Naive thymus-derived CD8-positive, alpha-beta T cell (primary cell): ENCODE measurements at regions not wholly inside any gene's neighbourhood (a gene's known extent, or its start where the extent isn't known, plus 50 kb on each side); places are given as distances from the start of the nearest gene placed in this dataset.
A peak's percentile ranks its signal among the peaks of the same experiment; 100 is the strongest.

Experiments
- ATAC-seq, 2 donors: fragments of 150-1000 bp; cut with Tn5 transposase in 1 of 2; sonication (Bioruptor Pico), chemical (Tn5 transposase) in 1 of 2; 1 replicate in 1 of 2; 2 replicates in 1 of 2; pipeline ENCODE4 v1.10.0; 2021; ENCODE audit warnings: mild to moderate bottlenecking in 2 of 2, moderate library complexity in 2 of 2
- POLR2A ChIA-PET: fragments of 350-600 bp; sonication (Branson Sonifier 250); formaldehyde crosslinking; loops from one replicate; lab custom pipeline; 2021; ENCODE audit warnings: antibody characterized with exemption; lab: Charles Lee
- DNase-seq, 10 donors: peaks; one replicate each; pipeline versions ENCODE4 v3.0.0 to v3.0.0-alpha.2; 2020 to 2022
- H3K27ac Mint-ChIP-seq, 10 donors: one replicate each; pipeline ENCODE4 v1.8.0; 2020 to 2022; ENCODE audit warnings: mild to moderate bottlenecking in 10 of 10, mixed read lengths in 10 of 10, moderate library complexity in 4 of 10, inconsistent platforms in 1 of 10
- H3K27me3 Mint-ChIP-seq, 5 donors: one replicate each; pipeline ENCODE4 v1.8.0; 2021 to 2022; ENCODE audit warnings: mixed read lengths in 5 of 5
- H3K36me3 Mint-ChIP-seq, 3 donors: one replicate each; pipeline ENCODE4 v1.8.0; 2020 to 2022; ENCODE audit warnings: mixed read lengths in 3 of 3, mild to moderate bottlenecking in 2 of 3, inconsistent platforms in 1 of 3
- H3K4me1 Mint-ChIP-seq, 4 donors: one replicate each; pipeline ENCODE4 v1.8.0; 2021 to 2022; ENCODE audit warnings: mixed read lengths in 4 of 4
- H3K4me3 Mint-ChIP-seq, 10 donors: one replicate each; pipeline ENCODE4 v1.8.0; 2020 to 2022; ENCODE audit warnings: mild to moderate bottlenecking in 10 of 10, mixed read lengths in 10 of 10, moderate library complexity in 6 of 10, inconsistent platforms in 1 of 10
- H3K9me3 Mint-ChIP-seq, 9 donors: one replicate each; pipeline ENCODE4 v1.8.0; 2020 to 2022; ENCODE audit warnings: mixed read lengths in 9 of 9, mild to moderate bottlenecking in 3 of 9, inconsistent platforms in 1 of 9, moderate library complexity in 1 of 9

DNA sequence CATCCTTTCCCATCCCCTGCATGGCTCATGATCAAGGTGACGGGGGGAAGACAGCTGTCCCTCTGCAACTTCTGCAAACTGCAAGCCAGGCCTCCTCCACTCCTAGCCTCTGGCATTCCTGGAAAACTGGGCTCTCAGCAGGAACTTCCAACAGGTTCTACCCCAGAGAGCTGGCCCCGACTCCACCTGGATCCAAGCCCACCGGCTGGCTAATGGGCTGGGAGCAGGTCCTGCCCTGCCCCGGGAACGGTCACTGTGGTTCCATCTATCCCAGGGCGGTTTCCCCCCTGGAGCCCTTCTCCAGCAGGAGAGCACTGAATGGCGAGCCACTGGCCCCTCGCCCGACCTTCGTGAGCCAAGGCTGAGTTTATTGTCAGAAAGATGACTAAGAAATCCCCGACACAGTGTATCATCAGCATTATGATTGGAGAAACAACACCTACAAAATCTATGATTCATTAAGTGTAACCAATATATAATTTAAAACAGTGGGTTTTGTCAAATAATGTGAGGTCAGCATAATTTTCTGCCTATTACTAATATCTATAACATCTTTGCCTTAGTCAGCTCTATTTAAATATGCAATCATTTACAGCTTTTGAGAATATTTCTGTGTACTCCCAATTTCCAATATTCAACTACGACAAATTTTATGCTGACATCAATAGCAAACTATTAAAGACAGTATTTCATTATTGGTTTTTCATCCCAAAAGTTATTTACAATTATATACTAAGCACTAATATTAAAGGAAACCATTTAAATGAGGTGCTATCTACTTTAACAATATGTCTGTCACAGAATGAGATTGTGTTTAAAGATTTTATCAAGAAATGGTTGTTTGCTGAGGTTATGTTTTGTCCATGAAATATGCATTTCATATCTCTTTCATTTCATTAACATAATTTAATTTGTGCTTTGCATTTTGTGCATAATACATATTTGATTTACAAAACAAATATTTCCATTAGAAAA is 133.0 kb downstream of the URI1 start:
- ATAC-seq: no peak
- Mint-ChIP-seq H3K9me3 (peaks cover 0 to 3% (median 0%) of the 10 kb centered on the region in 9 donors), H3K27ac (no peak overlapping the region), H3K4me1 (no peaks in the 10 kb centered on the region), H3K36me3 (no peaks in the 10 kb centered on the region), H3K4me3 (no peak overlapping the region), H3K27me3 (peaks cover 2 to 14% (median 3%) of the 10 kb centered on the region in 5 donors)
- POLR2A ChIA-PET: no interaction called here
- peak in 1 of 10 donors; percentile 45 for DNase-seq

DNA sequence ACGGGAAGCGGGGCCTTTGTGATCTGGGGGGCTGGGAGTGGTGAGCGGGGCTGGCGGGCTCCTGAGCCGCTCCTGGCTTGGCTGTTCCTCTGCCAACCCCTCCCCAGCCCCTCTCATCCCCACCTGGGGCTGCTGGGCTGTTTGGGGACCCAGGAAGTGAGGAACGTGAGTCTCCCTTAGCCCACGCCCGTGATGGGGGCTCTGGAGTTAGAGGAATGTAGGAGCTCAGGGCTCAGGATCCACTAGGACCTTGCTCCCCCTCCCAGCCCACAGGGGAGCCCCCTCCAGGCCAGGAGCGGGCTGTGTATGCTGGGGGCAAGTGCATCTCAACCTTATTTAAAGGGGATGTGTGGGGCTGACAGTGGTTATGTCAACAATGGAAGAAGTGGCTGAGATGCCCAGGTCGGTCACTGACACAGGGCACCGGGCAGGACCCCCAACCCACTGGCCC is 134.1 kb downstream of the URI1 start:
- no peak for DNase-seq
- Mint-ChIP-seq H3K27ac (no peak overlapping the region), H3K4me1 (no peaks in the 10 kb centered on the region), H3K27me3 (peaks cover 2 to 24% (median 3%) of the 10 kb centered on the region in 5 donors), H3K9me3 (peaks cover 0 to 3% (median 0%) of the 10 kb centered on the region in 9 donors), H3K4me3 (no peak overlapping the region), H3K36me3 (no peaks in the 10 kb centered on the region)
- POLR2A ChIA-PET: no interaction called here
- no peak for ATAC-seq

DNA sequence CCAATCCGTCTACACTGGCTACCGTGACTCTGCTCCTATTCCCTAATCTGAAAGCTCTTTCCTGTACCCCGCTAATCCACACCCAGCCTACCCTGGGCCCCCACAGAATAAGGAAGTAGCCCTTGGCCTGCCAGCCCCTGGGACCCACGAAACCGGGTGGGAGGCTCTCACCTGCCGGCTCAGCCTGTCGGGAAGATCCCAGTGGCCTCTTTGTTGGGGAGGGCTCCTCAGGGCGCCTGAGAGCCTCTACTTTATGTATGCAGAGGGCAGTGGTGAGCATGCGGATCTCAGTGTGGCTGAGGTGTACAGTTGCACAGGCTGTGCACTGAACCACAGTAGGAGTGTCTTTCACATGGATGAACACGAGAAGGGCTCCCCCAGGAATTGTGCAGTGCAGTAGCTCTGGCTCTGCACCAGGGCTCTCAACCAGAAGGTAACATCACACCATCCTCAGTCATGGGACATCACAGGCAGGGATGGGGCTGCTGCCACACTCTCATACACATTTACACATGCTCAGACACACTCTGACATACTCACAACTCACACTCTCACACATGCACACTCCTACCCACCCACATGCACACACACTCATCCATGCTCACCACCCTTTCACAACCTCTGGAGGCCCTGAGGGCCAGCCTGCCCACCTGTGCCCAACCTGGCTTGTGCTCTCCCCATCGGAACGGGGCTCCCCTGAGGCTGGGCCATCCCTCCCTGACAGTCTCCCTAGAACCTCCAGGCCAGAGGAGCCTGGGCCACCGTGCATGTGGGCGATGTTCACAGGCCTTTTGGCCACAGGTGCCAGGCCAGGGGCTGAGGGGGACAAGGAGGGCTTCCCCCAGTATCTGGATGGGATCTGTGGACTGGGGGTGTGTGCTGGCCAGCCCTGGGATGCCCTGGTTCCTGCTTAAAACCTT is 135.0 kb downstream of the URI1 start:
- Mint-ChIP-seq H3K27me3 (peaks cover 3 to 33% (median 8%) of the 10 kb centered on the region in 5 donors), H3K4me3 (no peak overlapping the region), H3K36me3 (no peaks in the 10 kb centered on the region), H3K4me1 (no peaks in the 10 kb centered on the region), H3K27ac (no peak overlapping the region), H3K9me3 (peaks cover 0 to 7% (median 0%) of the 10 kb centered on the region in 9 donors)
- peak in 1 of 10 donors; percentile 53 for DNase-seq
- ATAC-seq: no peak
- POLR2A ChIA-PET: no interaction called here

DNA sequence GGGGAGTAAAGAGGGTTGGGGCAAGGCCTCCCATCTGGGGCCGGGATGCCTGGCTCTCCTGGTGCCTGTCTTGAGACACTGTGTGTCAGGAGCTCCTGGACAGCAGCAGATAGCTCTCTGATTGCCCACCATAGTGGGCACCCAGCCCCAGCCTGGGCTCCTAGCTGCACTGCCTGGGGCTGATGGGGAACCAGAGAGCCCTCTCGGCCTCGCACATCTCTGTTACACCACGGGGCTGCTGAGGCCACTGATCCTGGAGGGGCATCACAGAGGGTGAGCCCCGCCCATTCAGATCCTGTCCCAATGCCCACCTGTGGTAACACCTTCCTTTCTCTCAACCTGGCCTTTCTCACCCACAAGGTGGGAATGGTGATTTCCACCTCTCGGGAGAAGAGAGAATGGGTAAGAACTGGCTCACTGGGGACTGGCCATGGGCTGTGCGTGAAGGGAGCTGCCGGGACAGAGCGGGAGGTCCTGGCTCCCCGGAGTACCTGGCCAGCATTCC is 135.9 kb downstream of the URI1 start:
- Mint-ChIP-seq H3K27me3 (peaks cover 3 to 42% (median 14%) of the 10 kb centered on the region in 5 donors), H3K4me3 (no peak overlapping the region), H3K9me3 (peaks cover 0 to 7% (median 0%) of the 10 kb centered on the region in 9 donors), H3K4me1 (no peaks in the 10 kb centered on the region), H3K27ac (no peak overlapping the region), H3K36me3 (no peaks in the 10 kb centered on the region)
- POLR2A ChIA-PET: no interaction called here
- DNase-seq (peak in 1 of 10 donors; percentile 9), ATAC-seq (no peak)

DNA sequence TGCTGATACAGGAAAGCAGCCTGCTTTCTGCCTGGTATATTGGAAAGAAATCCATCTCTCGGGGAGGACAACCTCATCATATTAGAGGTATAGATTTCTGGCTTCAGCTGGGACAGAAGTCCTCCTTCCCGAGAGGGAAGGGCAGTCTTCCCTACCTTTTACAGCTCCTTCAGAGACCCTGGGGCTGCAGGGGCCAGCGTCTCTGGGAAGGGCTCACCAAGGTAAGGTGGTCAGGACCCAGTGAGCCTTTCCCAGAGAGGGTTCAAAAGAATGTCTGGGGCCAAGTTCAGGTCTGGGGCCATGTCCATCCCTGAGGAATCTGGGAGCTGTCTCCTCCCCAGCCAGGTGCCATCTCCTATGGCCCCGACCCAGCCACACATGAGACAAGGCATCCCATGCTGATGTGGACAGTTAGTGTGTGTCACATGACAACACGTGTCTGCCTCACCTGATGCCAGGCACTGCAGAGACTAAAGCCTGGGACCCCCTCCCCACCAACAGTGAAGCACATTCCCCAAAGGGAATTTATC is 136.4 kb downstream of the URI1 start:
- peaks cover 0 to 7% (median 0%) of the 10 kb centered on the region in 9 donors for H3K9me3 Mint-ChIP-seq
- no peaks in the 10 kb centered on the region for H3K4me1 Mint-ChIP-seq
- H3K4me3 Mint-ChIP-seq: no peak overlapping the region
- DNase-seq (peak in 1 of 10 donors; percentile 7), ATAC-seq (no peak)
- H3K27me3 Mint-ChIP-seq: peaks cover 3 to 43% (median 14%) of the 10 kb centered on the region in 5 donors
- no peak overlapping the region for H3K27ac Mint-ChIP-seq
- no peaks in the 10 kb centered on the region for H3K36me3 Mint-ChIP-seq
- POLR2A ChIA-PET: no interaction called here

DNA sequence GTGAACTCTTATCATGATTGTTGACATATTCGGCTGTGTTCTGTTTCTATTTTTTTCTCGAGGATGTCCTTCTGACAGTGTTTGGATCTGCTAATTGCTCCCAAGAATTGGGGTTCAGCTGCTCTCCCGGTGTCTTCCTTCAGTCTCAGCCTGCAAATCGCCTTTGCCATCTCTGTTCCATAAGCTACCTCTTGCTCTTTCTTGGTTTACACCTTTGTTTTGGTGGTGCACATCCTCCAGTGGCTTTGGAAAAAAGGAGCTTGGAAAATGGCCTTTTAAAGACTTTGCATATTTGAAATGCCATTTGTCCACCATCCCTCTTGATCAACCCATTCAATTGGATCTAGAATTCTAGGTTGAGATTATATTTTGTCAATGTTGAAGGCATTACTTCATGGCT is 137.2 kb downstream of the URI1 start:
- H3K36me3 Mint-ChIP-seq: no peaks in the 10 kb centered on the region
- H3K4me1 Mint-ChIP-seq: no peaks in the 10 kb centered on the region
- H3K9me3 Mint-ChIP-seq: peaks cover 0 to 7% (median 0%) of the 10 kb centered on the region in 9 donors
- POLR2A ChIA-PET: no interaction called here
- H3K27ac Mint-ChIP-seq: no peak overlapping the region
- DNase-seq: no peak
- H3K4me3 Mint-ChIP-seq: no peak overlapping the region
- peaks cover 3 to 43% (median 14%) of the 10 kb centered on the region in 5 donors for H3K27me3 Mint-ChIP-seq
- no peak for ATAC-seq

- peaks cover 3 to 43% (median 12%) of the 10 kb centered on the region in 5 donors for H3K27me3 Mint-ChIP-seq
- H3K36me3 Mint-ChIP-seq: no peaks in the 10 kb centered on the region
- DNase-seq (peak in 1 of 10 donors; percentile 28), ATAC-seq (no peak)
- no peak overlapping the region for H3K27ac Mint-ChIP-seq
- POLR2A ChIA-PET: no interaction called here
- no peak overlapping the region for H3K4me3 Mint-ChIP-seq
- peaks cover 0 to 7% (median 0%) of the 10 kb centered on the region in 9 donors for H3K9me3 Mint-ChIP-seq
- peaks cover 0 to 8% (median under 1%) of the 10 kb centered on the region in 4 donors for H3K4me1 Mint-ChIP-seq
Measured at GRCh38 chr19:30082168-30082567, 140.1 kb downstream of the URI1 start.

DNA sequence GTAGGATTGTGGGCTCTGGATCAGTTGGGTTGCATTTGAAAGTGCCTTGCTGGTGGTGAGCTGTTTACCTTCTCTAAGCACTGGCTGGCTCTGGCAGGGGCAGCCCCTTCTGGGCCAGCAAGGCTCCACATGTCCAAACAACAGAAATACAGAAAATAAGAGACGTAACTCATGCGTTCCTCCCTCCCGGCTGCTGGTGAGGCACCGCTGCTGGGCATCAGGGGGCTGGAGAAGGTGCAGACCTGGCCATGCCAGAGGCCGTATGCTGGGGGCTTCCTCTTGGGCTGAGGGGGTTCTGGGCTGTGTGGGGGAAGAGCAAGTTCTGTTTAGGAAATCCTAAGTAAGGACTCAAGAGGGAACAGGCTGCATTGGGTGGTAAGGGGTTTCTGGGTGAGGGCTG is 140.6 kb downstream of the URI1 start:
- DNase-seq (peak in 1 of 10 donors; percentile 23), ATAC-seq (no peak)
- peaks cover 0 to 7% (median 0%) of the 10 kb centered on the region in 9 donors for H3K9me3 Mint-ChIP-seq
- no peak overlapping the region for H3K27ac Mint-ChIP-seq
- peaks cover 3 to 43% (median 12%) of the 10 kb centered on the region in 5 donors for H3K27me3 Mint-ChIP-seq
- POLR2A ChIA-PET: no interaction called here
- H3K4me3 Mint-ChIP-seq: no peak overlapping the region
- peaks cover 0 to 8% (median under 1%) of the 10 kb centered on the region in 4 donors for H3K4me1 Mint-ChIP-seq
- H3K36me3 Mint-ChIP-seq: no peaks in the 10 kb centered on the region

DNA sequence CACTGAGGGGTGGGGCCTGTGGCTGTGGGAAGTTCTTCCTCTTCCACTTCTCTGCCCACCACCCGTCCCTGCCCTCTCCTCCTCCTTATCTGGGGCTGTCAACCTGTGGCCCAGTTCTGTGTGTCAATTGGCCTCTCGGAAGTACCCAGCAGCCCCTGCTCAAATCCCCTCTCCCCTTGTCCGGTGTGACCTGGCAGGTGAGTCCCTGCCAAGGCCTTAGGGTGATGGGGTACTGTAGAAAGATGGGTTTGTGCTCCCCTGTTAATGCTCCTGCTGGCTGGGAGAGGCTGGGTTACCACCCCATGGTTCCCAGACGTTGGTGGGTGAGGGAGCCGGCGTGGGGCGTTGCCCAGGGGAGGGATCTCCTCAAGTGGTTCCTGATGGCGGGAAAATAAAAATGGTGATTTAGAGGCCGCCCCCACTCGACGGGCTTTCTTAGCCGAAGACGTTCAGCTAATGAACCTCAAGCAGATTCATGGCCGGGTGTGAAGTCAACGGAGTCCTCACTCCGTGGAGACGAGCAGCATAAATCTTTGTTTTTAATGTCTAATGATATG is 141.2 kb downstream of the URI1 start:
- H3K4me1 Mint-ChIP-seq: peaks cover 0 to 8% (median under 1%) of the 10 kb centered on the region in 4 donors
- H3K27ac Mint-ChIP-seq: no peak overlapping the region
- POLR2A ChIA-PET: no interaction called here
- no peak overlapping the region for H3K4me3 Mint-ChIP-seq
- DNase-seq (peak in 1 of 10 donors; percentile 26), ATAC-seq (no peak)
- H3K36me3 Mint-ChIP-seq: no peaks in the 10 kb centered on the region
- H3K9me3 Mint-ChIP-seq: peaks cover 0 to 7% (median 0%) of the 10 kb centered on the region in 9 donors
- H3K27me3 Mint-ChIP-seq: peaks cover 3 to 43% (median 12%) of the 10 kb centered on the region in 5 donors

- Mint-ChIP-seq H3K4me1 (peaks cover 0 to 8% (median under 1%) of the 10 kb centered on the region in 4 donors), H3K36me3 (no peaks in the 10 kb centered on the region), H3K27ac (no peak overlapping the region), H3K4me3 (no peak overlapping the region), H3K9me3 (peaks cover 0 to 7% (median 0%) of the 10 kb centered on the region in 9 donors), H3K27me3 (peaks cover 3 to 42% (median 12%) of the 10 kb centered on the region in 5 donors)
- DNase-seq (no peak), ATAC-seq (no peak)
- POLR2A ChIA-PET: no interaction called here
Measured at GRCh38 chr19:30083701-30084156, 141.7 kb downstream of the URI1 start.

- peaks cover 0 to 36% (median 12%) of the 10 kb centered on the region in 5 donors for H3K27me3 Mint-ChIP-seq
- H3K27ac Mint-ChIP-seq: no peak overlapping the region
- no peak for ATAC-seq
- H3K4me3 Mint-ChIP-seq: no peak overlapping the region
- POLR2A ChIA-PET: no interaction called here
- peaks cover 0 to 7% (median 0%) of the 10 kb centered on the region in 9 donors for H3K9me3 Mint-ChIP-seq
- H3K36me3 Mint-ChIP-seq: no peaks in the 10 kb centered on the region
- H3K4me1 Mint-ChIP-seq: peaks cover 0 to 8% (median under 1%) of the 10 kb centered on the region in 4 donors
- DNase-seq: peak in 1 of 10 donors; percentile 24
Measured at GRCh38 chr19:30084390-30084819, 142.4 kb downstream of the URI1 start.
